GM06990 (cell line): ENCODE measurements at regions not wholly inside any gene's neighbourhood (a gene's known extent, or its start where the extent isn't known, plus 50 kb on each side); places are given as distances from the start of the nearest gene placed in this dataset.

ENCODE experiments used
- DNase-seq: peaks from one replicate; pipeline ENCODE4 v3.0.0-alpha.2; 2011; ENCODE audit not compliant: insufficient read length; ENCODE audit errors: extremely low read depth
- H3K27me3 ChIP-seq: replicated peaks from 2 replicates; pipeline ENCODE4 v1.6.0; 2011; ENCODE audit warnings: low read length; ENCODE audit not compliant: control insufficient read depth, insufficient read depth
- H3K36me3 ChIP-seq: 2 replicates; pipeline ENCODE4 v1.5.1; 2011; ENCODE audit warnings: low read length; ENCODE audit not compliant: control insufficient read depth, insufficient read depth
- H3K4me3 ChIP-seq: replicated peaks from 2 replicates; pipeline ENCODE4 v1.5.1; 2011; ENCODE audit warnings: low read depth, mild to moderate bottlenecking, control low read depth, low read length
- TF ChIP-seq, protein P1 (sequence below): IDR thresholded peaks from 2 replicates; pipeline ENCODE4 v1.5.1; 2011; ENCODE audit warnings: low read length, control low read depth, mild to moderate bottlenecking, inconsistent platforms; ENCODE audit not compliant: insufficient read depth, poor library complexity, severe bottlenecking

DNA sequence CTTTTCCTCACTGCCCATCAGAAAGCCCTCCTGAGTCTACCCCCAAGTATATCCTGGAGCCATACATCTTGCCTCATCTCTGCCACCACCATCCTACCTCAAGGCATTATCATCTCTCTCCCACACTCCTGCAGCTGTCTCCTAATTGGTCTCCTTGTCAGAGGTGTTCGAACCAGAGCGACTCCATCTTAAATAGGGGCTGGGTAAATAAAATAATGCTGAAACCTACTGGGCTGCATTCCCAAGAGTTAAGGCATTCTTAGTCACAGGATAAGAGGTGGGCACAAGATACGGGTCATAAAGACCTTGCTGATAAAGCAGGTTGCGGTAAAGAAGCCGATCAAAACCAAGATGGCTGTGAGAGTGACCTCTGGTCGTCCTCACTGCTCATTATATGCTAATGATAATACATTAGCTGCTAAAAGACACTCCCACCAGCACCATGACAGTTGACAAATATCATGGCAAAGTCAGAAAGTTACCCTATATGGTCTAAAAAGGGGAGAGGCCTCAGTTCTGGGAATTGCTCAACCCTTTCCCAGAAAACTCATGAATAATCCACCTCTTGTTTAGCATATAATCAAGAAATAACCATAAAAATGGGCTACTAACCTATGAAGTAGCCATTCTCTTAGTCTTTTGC lies 97.0 kb upstream of the C16orf82 start:
- no peak overlapping the region for H3K4me3 ChIP-seq
- no peaks in the 10 kb centered on the region for H3K27me3 ChIP-seq
- TF ChIP-seq, protein P1, sequence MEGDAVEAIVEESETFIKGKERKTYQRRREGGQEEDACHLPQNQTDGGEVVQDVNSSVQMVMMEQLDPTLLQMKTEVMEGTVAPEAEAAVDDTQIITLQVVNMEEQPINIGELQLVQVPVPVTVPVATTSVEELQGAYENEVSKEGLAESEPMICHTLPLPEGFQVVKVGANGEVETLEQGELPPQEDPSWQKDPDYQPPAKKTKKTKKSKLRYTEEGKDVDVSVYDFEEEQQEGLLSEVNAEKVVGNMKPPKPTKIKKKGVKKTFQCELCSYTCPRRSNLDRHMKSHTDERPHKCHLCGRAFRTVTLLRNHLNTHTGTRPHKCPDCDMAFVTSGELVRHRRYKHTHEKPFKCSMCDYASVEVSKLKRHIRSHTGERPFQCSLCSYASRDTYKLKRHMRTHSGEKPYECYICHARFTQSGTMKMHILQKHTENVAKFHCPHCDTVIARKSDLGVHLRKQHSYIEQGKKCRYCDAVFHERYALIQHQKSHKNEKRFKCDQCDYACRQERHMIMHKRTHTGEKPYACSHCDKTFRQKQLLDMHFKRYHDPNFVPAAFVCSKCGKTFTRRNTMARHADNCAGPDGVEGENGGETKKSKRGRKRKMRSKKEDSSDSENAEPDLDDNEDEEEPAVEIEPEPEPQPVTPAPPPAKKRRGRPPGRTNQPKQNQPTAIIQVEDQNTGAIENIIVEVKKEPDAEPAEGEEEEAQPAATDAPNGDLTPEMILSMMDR, result no peak
- H3K36me3 ChIP-seq, result no peaks in the 10 kb centered on the region
- no peak for DNase-seq

DNA sequence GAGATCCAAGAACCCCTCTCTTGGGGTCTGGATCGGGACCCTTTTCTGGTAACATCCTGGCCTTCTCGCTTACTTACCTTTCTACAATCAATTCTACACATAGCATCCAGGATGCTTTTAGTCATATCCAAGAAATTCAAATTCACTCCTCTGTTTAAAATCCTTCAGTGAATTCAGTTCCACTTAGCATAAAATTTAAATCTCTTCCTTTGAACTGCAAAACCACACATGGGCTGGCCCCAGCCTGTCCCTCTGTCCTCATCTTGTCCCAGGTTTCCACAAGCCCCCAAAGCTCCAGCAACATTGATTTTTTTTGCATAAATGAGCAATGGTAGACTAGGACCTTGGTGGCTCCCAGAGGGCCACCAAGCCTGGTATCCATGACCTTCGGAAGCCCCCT lies 96.4 kb upstream of the C16orf82 start:
- TF ChIP-seq, protein P1, result no peak
- H3K36me3 ChIP-seq, result no peaks in the 10 kb centered on the region
- H3K4me3 ChIP-seq, result no peak overlapping the region
- no peak for DNase-seq
- H3K27me3 ChIP-seq, result no peaks in the 10 kb centered on the region

DNA sequence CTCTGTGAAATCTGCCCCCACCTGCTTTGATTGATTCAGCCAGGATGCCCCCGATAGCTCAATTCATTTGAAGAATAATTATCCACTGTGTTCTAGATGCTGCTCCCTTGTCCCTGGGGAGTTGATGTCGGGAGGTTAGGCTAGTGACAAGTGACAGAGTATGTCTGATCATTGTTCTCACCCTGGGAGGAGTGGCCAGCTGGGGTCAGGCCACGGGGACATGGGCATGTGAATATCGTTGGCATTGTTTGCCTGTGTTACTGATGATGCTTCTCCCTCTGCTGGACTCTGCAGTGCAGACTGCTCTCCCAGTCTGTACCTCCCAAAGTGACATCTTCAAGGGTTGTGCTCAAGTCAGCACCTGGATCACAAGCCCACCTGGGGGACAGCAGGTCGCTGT lies 89.9 kb upstream of the C16orf82 start:
- Histone ChIP-seq H3K27me3 (no peaks in the 10 kb centered on the region), H3K4me3 (no peak overlapping the region), H3K36me3 (no peaks in the 10 kb centered on the region)
- DNase-seq, result no peak
- TF ChIP-seq, protein P1, result no peak

DNA sequence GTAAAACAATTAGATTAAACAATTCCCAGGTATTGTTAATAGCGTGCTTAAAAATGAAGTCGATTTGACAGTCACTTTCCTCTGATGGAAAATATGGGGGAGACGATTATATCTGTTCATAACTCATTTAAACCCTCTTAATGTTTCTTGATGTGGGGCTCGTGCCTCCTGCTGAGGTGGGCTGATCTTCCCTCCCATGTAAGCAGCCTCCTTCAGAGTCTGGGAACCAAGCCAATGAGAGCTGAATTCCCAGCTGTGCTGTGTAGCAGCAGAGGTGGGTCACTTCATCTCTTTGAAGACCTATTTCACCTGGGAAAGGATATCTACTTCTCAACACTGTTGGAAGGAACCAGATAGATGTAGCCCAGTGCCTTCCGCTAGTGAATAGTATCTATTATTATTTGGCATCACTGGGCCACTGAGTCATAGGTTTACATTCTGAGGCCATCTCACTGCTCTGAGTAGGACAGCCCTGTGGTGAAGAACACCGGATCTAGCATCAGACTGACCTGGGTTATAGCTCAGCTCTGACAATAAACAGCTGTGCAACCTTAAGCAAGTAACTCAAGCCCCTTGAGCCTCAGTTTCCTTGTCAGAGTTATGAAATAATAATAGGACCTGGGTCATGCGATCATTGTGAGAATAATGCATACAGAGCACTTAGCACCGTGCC lies 85.3 kb upstream of the C16orf82 start:
- TF ChIP-seq, protein P1, result no peak
- H3K36me3 ChIP-seq, result no peaks in the 10 kb centered on the region
- DNase-seq, result no peak
- H3K4me3 ChIP-seq, result no peak overlapping the region
- no peaks in the 10 kb centered on the region for H3K27me3 ChIP-seq

DNA sequence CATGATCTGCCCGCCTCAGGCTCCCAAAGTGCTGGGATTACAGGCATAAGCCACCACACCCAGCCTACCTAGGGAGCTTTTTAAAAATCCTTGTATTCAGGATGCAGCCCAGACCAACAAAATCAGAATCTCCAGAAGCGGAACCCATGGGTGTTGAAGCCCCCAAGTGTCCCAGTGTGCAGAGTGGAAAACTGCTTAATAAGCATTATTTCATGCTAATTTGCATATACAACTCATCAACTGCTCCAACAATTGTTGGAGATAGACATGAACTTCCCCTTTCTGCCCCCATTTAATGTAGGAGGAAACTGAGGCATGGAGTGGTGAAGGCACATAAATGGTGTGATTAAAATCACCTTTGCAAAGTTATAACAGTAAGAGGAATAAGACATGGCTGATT lies 84.3 kb upstream of the C16orf82 start:
- no peak for DNase-seq
- H3K27me3 ChIP-seq, result no peaks in the 10 kb centered on the region
- no peak overlapping the region for H3K4me3 ChIP-seq
- no peaks in the 10 kb centered on the region for H3K36me3 ChIP-seq
- TF ChIP-seq, protein P1, result no peak
